GM18502 (cell line): ENCODE measurements at regions not wholly inside any gene's neighbourhood (a gene's known extent, or its start where the extent isn't known, plus 50 kb on each side); places are given as distances from the start of the nearest gene placed in this dataset.

Source experiments
- ATAC-seq: cut with Tn5 transposase; IDR thresholded peaks from one replicate; pipeline ENCODE4 v1.9.1; 2021; ENCODE audit warnings: mild to moderate bottlenecking; ENCODE audit not compliant: unreplicated experiment, poor library complexity

- no peak for ATAC-seq
These were observed 63.6 kb upstream of the JAK2 start for GRCh38 chr9:4921449-4921848.

- no peak for ATAC-seq
These were observed 63.0 kb upstream of the JAK2 start for GRCh38 chr9:4922101-4922500.

- no peak for ATAC-seq
These were observed 62.3 kb upstream of the JAK2 start for GRCh38 chr9:4922730-4923129.

- no peak for ATAC-seq
These were observed 61.9 kb upstream of the JAK2 start for GRCh38 chr9:4923141-4923540.

GRCh38 chr9:4923580-4924544 lies 61.2 kb upstream of the JAK2 start:
- ATAC-seq = peak; percentile 45

GRCh38 chr9:4926239-4926638 lies 58.8 kb upstream of the JAK2 start:
- no peak for ATAC-seq

GRCh38 chr9:4927043-4927471 lies 58.0 kb upstream of the JAK2 start:
- ATAC-seq = peak; percentile 63

GRCh38 chr9:4927701-4928100 lies 57.4 kb upstream of the JAK2 start:
- no peak for ATAC-seq

GRCh38 chr9:4929917-4930316 lies 55.2 kb upstream of the JAK2 start:
- ATAC-seq = no peak

GRCh38 chr9:4932681-4933080 lies 52.4 kb upstream of the JAK2 start:
- no peak for ATAC-seq

GRCh38 chr9:4933177-4933576 lies 51.9 kb upstream of the JAK2 start:
- ATAC-seq = no peak

- ATAC-seq = no peak
These were observed 51.2 kb upstream of the JAK2 start for GRCh38 chr9:4933861-4934260.

- no peak for ATAC-seq
These were observed 49.9 kb upstream of the JAK2 start for GRCh38 chr9:4935001-4935672.
